Neural progenitor cell (in vitro differentiated cells): ENCODE measurements at regions not wholly inside any gene's neighbourhood (a gene's known extent, or its start where the extent isn't known, plus 50 kb on each side); places are given as distances from the start of the nearest gene placed in this dataset.

Source experiments
- CTCF ChIP-seq: fragments of 200-600 bp; sonication (generic); IDR thresholded peaks from 2 replicates; pipeline ENCODE4 v1.5.1; 2017; ENCODE audit warnings: antibody characterized with exemption, mild to moderate bottlenecking
- EZH2phosphoT487 ChIP-seq: fragments of 200-600 bp; sonication (generic); IDR thresholded peaks from 2 replicates; pipeline ENCODE4 v1.6.1; 2017; ENCODE audit warnings: antibody characterized with exemption

- TF ChIP-seq CTCF (no peak), EZH2phosphoT487 (no peak)
These were observed 967.3 kb upstream of the ADGRB3 start for GRCh38 chr6:67667637-67668422.
